ENCODE measurements at regions not wholly inside any gene's neighbourhood (a gene's known extent, or its start where the extent isn't known, plus 50 kb on each side); places are given as distances from the start of the nearest gene placed in this dataset.

GRCh38 chr2:195299600-195299999 is 357.4 kb upstream of the SLC39A10 start:
- no peak for TF ChIP-seq CTCF (IDR thresholded peaks at IDR 0.05; ENCODE audit: poor library complexity)
- no peak for TF ChIP-seq EZH2phosphoT487 (IDR thresholded peaks at IDR 0.05; ENCODE audit: low read depth, severe bottlenecking, unreplicated experiment)
- no peak for TF ChIP-seq EZH2 (IDR thresholded peaks at IDR 0.05; ENCODE audit: borderline replicate concordance)

Measured in hepatocyte (in vitro differentiated cells).